ENCODE measurements at regions not wholly inside any gene's neighbourhood (a gene's known extent, or its start where the extent isn't known, plus 50 kb on each side); places are given as distances from the start of the nearest gene placed in this dataset.

DNA sequence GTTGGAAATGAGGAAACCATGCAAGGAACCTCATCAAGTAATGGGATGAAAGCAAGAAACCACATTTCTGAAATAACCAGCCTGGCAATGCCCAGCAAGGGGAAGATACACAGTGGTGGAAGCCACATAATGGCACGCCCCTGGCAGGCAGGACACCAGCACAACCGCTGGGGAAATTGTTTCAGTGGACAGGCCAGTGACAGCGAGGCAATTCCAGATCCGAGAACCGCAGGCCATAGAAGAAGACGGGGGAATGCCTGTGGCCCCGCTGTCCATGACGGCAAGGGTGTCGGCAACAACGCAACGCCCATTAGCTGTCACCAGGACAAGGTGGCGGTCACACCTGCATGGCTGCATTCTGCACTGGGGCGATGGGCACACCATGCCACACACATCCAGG lies 1389.6 kb downstream of the BRD1 start:
- no peak overlapping the region for H3K27ac ChIP-seq (ENCODE audit: extremely low read length, insufficient read depth, low read length)
- ATAC-seq (no peak), DNase-seq (ENCODE audit: low spot score) (no peak), FAIRE-seq (no peak)
- H3K36me3 ChIP-seq (replicated peaks in 1 of 2; ENCODE audit: control insufficient read depth in 1 of 2, insufficient read depth in 2 of 2, low read length in 2 of 2): no peaks in the 10 kb centered on the region
- no peak overlapping the region for H3K4me2 ChIP-seq (ENCODE audit: low read depth, low read length)
- no peaks in the 10 kb centered on the region for H4K20me1 ChIP-seq (ENCODE audit: insufficient read depth, low read length)
- no peak overlapping the region for H2AFZ ChIP-seq (ENCODE audit: low read length)
- POLR2A ChIA-PET: no interaction called here
- in situ Hi-C loops (cut with HindIII; ENCODE audit: extremely low pct_ligation_motif_present, low pct_unique_long_range_greater_than_20kb): no loop called here
- intact Hi-C loops (cut with micrococcal nuclease; ENCODE audit: unreplicated experiment): no loop called here
- WGBS (ENCODE audit: low lambda C conversion rate): 34% methylated on average over 13 of the region's 13 CpGs
- H3K4me1 ChIP-seq (ENCODE audit: insufficient read depth, low read length): no peaks in the 10 kb centered on the region
- no peak overlapping the region for H3K9ac ChIP-seq (ENCODE audit: insufficient read depth, low read depth, low read length)
- BruUV-seq (replicated peaks): no TSS peak
- no peak for TF ChIP-seq ZNF747 (CRISPR knock-in tag; IDR thresholded peaks at IDR 0.05; ENCODE audit: borderline replicate concordance)
- no peak for TF ChIP-seq ZC3H13 (CRISPR knock-in tag; IDR thresholded peaks at IDR 0.05)
- TF ChIP-seq, protein P1, sequence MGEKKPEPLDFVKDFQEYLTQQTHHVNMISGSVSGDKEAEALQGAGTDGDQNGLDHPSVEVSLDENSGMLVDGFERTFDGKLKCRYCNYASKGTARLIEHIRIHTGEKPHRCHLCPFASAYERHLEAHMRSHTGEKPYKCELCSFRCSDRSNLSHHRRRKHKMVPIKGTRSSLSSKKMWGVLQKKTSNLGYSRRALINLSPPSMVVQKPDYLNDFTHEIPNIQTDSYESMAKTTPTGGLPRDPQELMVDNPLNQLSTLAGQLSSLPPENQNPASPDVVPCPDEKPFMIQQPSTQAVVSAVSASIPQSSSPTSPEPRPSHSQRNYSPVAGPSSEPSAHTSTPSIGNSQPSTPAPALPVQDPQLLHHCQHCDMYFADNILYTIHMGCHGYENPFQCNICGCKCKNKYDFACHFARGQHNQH (CRISPR knock-in tag; IDR thresholded peaks at IDR 0.05): no peak
- no peak for TF ChIP-seq ZNF577 (CRISPR knock-in tag; IDR thresholded peaks at IDR 0.05; ENCODE audit: borderline replicate concordance, low read depth)
- no peak for TF ChIP-seq ZNF605 (CRISPR knock-in tag; IDR thresholded peaks at IDR 0.05)
- no peak for TF ChIP-seq EZH2 (conservative IDR thresholded peaks at IDR 0.05; ENCODE audit: low read depth, low read length)
- no peak for TF ChIP-seq FOXA3 (CRISPR knock-in tag; IDR thresholded peaks at IDR 0.05)
- H3K9me3 ChIP-seq (ENCODE audit: low read length): no peaks in the 10 kb centered on the region
- H3K79me2 ChIP-seq (ENCODE audit: insufficient read depth, low read length): no peaks in the 10 kb centered on the region
- CTCF ChIA-PET (ENCODE audit: low intra/inter-chr PET ratio, low total read pairs): no interaction called here
- H3K27me3 ChIP-seq (ENCODE audit: control insufficient read depth in 1 of 2, insufficient read depth in 2 of 2, low read length in 2 of 2): peaks cover 12 to 57% of the 10 kb centered on the region in 2 experiments
- no peak overlapping the region for H3K4me3 ChIP-seq (replicated peaks in 1 of 3; ENCODE audit: insufficient read depth in 1 of 3, low read depth in 2 of 3, low read length in 3 of 3)

DNA sequence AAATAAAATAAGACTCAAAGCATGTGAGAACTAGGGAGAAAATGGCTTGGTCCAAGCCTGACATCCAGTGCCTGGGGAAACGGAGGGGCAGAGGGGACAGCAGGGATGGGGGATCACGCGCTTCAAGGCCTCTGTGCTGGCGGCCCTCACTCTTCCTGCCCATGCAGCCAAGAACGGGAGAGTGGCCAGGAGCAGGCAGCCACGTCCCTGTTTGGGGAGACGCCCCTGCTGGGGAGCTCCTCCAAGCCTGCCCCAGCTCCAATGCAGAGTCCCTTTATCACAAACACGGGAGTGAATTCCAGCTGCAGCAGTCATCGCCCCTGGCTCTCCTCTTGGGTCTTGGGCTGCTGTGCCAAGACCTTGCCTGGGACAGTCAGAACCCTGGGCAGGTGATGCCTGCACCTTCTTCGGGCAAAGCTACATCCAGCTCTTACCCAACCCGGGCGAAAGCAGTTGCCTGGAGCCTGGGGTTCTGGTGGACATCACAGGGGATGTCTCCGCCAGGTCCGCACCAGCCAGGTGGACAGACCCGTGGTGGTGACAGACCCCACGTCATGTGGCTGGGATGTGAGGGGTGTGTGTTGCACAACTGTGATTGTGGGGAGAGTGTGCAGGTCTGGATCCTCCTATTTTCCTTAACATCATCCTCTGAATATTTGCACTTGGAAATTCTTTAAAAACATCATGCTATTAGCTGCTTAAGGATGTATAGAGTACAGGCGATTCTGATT lies 1391.3 kb downstream of the BRD1 start:
- Histone ChIP-seq H4K20me1 (ENCODE audit: insufficient read depth, low read length) (no peaks in the 10 kb centered on the region), H3K9ac (ENCODE audit: insufficient read depth, low read depth, low read length) (no peak overlapping the region), H3K27me3 (ENCODE audit: control insufficient read depth in 1 of 2, insufficient read depth in 2 of 2, low read length in 2 of 2) (peaks cover 12 to 54% of the 10 kb centered on the region in 2 experiments), H3K4me1 (ENCODE audit: insufficient read depth, low read length) (no peaks in the 10 kb centered on the region), H3K4me2 (ENCODE audit: low read depth, low read length) (no peak overlapping the region), H3K36me3 (replicated peaks in 1 of 2; ENCODE audit: control insufficient read depth in 1 of 2, insufficient read depth in 2 of 2, low read length in 2 of 2) (no peaks in the 10 kb centered on the region), H3K79me2 (ENCODE audit: insufficient read depth, low read length) (no peaks in the 10 kb centered on the region), H3K4me3 (replicated peaks in 1 of 3; ENCODE audit: insufficient read depth in 1 of 3, low read depth in 2 of 3, low read length in 3 of 3) (no peak overlapping the region), H2AFZ (ENCODE audit: low read length) (no peak overlapping the region), H3K27ac (ENCODE audit: extremely low read length, insufficient read depth, low read length) (no peak overlapping the region), H3K9me3 (ENCODE audit: low read length) (no peaks in the 10 kb centered on the region)
- ATAC-seq (no peak), DNase-seq (ENCODE audit: low spot score) (no peak), FAIRE-seq (no peak)
- CTCF ChIA-PET (ENCODE audit: low intra/inter-chr PET ratio, low total read pairs): no interaction called here
- intact Hi-C loops (cut with micrococcal nuclease; ENCODE audit: unreplicated experiment) (no loop called here), in situ Hi-C loops (cut with HindIII; ENCODE audit: extremely low pct_ligation_motif_present, low pct_unique_long_range_greater_than_20kb) (no loop called here)
- POLR2A ChIA-PET: no interaction called here
- no TSS peak for BruUV-seq (replicated peaks)
- 42% methylated on average over 6 of the region's 17 CpGs for WGBS (ENCODE audit: low lambda C conversion rate)
- TF ChIP-seq JUN (CRISPR knock-in tag; IDR thresholded peaks at IDR 0.05) (no peak), ZNF713 (CRISPR knock-in tag; IDR thresholded peaks at IDR 0.05) (no peak), TRIM22 (IDR thresholded peaks at IDR 0.05) (no peak), ZNF30 (CRISPR knock-in tag; IDR thresholded peaks at IDR 0.05) (no peak), XRCC5 (optimal IDR thresholded peaks at IDR 0.05; ENCODE audit: low read length) (no peak), ZNF616 (CRISPR knock-in tag; IDR thresholded peaks at IDR 0.05; ENCODE audit: low read depth) (no peak), FOXP1 (IDR thresholded peaks at IDR 0.05) (no peak), FOXP1 (CRISPR knock-in tag; IDR thresholded peaks at IDR 0.05) (no peak), IKZF1 (IDR thresholded peaks at IDR 0.05) (no peak), GFI1 (CRISPR knock-in tag; IDR thresholded peaks at IDR 0.05; ENCODE audit: borderline replicate concordance) (no peak), ZNF773 (CRISPR knock-in tag; IDR thresholded peaks at IDR 0.05; ENCODE audit: borderline replicate concordance) (no peak), MAFF (IDR thresholded peaks at IDR 0.05; ENCODE audit: low read depth, low read length) (no peak), SMC3 (IDR thresholded peaks at IDR 0.05; ENCODE audit: low read length) (no peak), PHF21A (CRISPR knock-in tag; IDR thresholded peaks at IDR 0.05) (no peak)

Data from HepG2 (cell line).